ENCODE measurements at regions not wholly inside any gene's neighbourhood (a gene's known extent, or its start where the extent isn't known, plus 50 kb on each side); places are given as distances from the start of the nearest gene placed in this dataset.

DNA sequence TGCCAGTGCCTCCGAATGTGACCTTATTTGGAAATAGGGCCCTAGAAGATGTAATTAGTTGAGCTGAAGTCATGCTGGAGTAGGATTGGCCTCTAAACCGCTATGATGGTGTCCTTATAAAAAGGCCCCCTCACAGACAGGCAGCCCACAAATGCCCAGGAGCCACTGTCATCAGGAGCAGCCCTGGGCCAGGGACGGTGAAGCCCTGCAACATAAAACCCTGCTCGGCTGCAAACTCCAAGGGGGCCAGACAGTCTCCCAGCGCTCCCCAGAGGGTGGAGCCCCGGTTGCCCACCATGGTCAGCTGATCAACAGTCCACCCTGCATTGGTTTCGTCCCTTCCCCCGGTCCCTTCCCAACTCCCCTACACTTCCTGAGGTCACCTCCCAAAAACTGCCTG, 351.7 kb downstream of the FOXL1 start:
- peaks cover 63% of the 10 kb centered on the region for H3K27me3 ChIP-seq
- intact Hi-C loops (cut with DNase I): no loop called here
- no peak for DNase-seq
- H3K4me3 ChIP-seq: no peak overlapping the region
- TF ChIP-seq, protein P1, sequence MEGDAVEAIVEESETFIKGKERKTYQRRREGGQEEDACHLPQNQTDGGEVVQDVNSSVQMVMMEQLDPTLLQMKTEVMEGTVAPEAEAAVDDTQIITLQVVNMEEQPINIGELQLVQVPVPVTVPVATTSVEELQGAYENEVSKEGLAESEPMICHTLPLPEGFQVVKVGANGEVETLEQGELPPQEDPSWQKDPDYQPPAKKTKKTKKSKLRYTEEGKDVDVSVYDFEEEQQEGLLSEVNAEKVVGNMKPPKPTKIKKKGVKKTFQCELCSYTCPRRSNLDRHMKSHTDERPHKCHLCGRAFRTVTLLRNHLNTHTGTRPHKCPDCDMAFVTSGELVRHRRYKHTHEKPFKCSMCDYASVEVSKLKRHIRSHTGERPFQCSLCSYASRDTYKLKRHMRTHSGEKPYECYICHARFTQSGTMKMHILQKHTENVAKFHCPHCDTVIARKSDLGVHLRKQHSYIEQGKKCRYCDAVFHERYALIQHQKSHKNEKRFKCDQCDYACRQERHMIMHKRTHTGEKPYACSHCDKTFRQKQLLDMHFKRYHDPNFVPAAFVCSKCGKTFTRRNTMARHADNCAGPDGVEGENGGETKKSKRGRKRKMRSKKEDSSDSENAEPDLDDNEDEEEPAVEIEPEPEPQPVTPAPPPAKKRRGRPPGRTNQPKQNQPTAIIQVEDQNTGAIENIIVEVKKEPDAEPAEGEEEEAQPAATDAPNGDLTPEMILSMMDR (IDR thresholded peaks at IDR 0.05): no peak
- H3K36me3 ChIP-seq: no peaks in the 10 kb centered on the region
- peaks cover 11% of the 10 kb centered on the region for H3K4me1 ChIP-seq
- H3K27ac ChIP-seq: no peak overlapping the region
- H3K9me3 ChIP-seq: no peaks in the 10 kb centered on the region
- no peak for ATAC-seq

DNA sequence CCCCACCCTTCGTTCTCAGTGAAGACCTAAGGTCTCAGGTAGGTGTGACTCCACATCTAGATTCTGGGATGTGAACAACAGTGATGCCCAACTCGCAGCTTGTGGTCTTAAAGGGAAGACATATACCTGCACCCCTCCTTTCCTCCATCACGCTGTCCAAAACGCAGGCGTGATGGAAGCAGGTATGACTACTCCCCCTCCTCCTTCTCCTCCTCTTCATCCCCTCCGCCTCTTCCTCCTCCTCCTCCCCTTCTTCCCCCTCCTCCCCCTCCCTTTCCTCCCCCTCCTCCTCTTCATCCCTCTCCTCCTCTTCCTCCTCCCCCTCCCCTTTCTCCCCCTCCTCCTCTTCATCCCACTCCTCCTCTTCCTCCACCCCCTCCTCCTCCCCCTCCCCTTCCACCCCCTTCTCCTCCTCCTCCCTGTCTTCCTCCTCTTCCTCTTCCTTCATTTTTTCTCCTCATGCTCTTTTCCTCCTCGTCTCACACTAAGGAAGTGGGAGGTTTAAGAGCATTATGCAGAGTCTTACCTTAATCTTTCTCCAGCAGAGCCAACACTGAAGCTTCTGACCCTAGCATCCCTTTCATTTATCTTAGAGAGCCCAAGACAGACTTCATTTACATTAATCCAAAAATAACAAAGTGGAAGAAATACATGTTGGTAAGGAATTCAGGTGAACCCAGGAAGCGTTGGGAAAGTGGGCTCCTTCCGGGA, 352.5 kb downstream of the FOXL1 start:
- Histone ChIP-seq H3K4me1 (peaks cover 11% of the 10 kb centered on the region), H3K27ac (no peak overlapping the region), H3K9me3 (no peaks in the 10 kb centered on the region), H3K27me3 (peaks cover 56% of the 10 kb centered on the region), H3K4me3 (no peak overlapping the region), H3K36me3 (no peaks in the 10 kb centered on the region)
- TF ChIP-seq, protein P1 (IDR thresholded peaks at IDR 0.05): no peak
- ATAC-seq (no peak), DNase-seq (no peak)
- intact Hi-C loops (cut with DNase I): no loop called here

DNA sequence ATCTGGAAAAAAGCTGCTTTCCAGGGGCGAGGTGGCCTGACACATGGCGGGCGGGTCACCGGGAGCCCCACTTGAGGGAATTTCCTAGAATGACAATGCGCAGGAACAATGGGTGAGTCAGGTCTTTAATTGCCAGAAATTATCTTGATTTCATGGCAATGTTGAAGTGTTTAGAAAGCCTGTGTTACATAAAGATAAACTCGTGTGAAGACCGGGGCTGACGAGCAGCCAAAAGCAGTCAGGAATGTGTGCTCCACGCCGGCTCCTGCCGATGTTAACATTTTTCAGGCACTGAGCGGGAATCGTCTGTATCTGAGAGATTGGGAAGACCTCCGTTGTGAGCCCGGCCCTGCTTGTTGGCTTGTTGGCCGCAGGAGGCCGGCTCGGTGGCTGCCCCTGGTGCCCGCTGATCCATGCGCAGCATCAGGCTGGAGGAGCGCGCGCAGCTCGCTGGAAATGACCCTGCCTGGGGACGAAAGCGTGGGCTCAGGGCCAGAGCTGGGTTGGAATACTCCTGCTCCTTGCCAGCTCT, 353.1 kb downstream of the FOXL1 start:
- H3K4me3 ChIP-seq: no peak overlapping the region
- ATAC-seq (no peak), DNase-seq (no peak)
- TF ChIP-seq, protein P1 (IDR thresholded peaks at IDR 0.05): no peak
- H3K9me3 ChIP-seq: no peaks in the 10 kb centered on the region
- no peak overlapping the region for H3K27ac ChIP-seq
- intact Hi-C loops (cut with DNase I): no loop called here
- H3K36me3 ChIP-seq: no peaks in the 10 kb centered on the region
- H3K27me3 ChIP-seq: peaks cover 55% of the 10 kb centered on the region
- peaks cover 11% of the 10 kb centered on the region for H3K4me1 ChIP-seq

DNA sequence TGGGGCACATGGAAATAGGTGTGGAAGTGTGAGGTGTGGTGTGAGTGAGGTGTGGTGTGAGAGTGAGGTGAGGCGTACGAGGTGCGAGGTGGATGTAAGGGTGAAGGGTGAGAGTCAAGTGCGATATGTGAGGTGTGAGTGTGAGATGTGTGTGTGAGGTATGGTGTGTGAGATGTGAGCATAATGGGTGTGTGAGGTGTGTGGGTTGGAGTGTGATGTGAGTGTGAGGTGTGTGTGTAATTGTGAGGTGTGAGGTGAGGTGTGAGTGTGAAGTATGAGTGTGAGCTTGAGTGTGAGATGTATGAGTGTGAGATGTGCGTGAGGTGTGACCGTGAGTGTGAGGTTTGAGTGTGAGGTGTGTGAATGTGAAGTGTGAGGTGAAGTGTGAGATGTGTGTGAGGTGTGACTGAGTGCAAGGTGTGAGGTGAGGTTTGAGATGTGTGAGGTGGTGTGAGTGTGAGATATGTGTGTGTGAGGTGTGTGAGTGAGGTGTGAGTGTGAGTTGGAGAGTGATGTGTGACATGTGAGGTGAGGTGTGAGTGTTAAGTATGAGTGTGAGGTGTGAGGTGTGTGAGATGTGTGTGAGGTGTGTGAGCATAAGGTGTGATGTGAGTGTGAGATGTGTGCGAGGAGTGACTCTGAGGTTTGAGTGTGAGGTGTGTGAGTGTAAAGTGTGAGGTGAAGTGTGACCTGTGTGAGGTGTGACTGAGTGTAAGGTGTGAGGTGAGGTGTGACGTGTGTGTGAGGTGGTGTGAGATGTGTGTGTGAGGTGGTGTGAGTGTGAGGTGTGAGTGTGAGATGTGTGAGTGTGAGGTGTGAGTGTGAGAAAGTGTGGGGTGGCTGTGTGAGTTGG, 354.0 kb downstream of the FOXL1 start:
- H3K27ac ChIP-seq: no peak overlapping the region
- ATAC-seq (no peak), DNase-seq (no peak)
- no peaks in the 10 kb centered on the region for H3K9me3 ChIP-seq
- no peak overlapping the region for H3K4me3 ChIP-seq
- intact Hi-C loops (cut with DNase I): no loop called here
- TF ChIP-seq, protein P1 (IDR thresholded peaks at IDR 0.05): no peak
- H3K4me1 ChIP-seq: peaks cover 11% of the 10 kb centered on the region
- peaks cover 46% of the 10 kb centered on the region for H3K27me3 ChIP-seq
- no peaks in the 10 kb centered on the region for H3K36me3 ChIP-seq

DNA sequence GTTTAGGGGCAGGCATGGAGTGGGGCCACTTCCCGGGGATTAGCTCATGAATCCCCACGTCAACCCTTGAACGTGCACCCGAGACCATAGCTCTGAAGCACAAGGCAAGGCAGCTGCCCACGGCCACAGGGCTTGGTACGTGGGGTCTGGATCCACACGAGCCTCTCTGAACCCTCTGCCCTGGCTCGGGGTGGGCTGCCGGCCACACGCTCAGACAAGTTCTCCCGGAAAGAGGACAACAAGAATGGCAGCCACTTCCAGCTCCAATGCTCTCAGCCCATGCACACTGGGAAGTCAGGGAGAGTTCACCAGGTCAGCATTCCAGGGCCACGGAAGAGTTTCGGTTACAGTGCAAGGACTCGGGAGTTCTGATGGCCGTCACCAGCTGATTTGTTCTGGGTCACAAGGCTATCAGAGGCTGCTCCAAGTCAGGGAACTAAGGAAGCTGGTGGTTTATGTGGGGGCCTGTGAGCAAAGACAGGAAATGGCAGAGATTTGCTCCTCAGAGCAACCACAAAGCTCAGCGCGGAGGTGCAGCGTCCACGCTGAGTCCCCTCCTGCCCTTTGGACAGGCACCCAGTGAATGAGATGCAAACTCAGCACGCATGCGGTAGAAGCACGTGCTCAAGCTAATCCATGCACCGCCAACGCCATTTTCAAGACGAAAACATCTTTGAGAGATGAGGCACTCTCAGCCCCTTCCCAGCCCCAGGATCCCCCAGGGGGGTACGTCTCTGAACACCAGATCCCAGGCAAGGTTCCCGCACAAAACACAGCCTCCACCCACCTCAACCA, 356.4 kb downstream of the FOXL1 start:
- Histone ChIP-seq H3K27me3 (peaks cover 22% of the 10 kb centered on the region), H3K4me3 (no peak overlapping the region), H3K27ac (no peak overlapping the region), H3K4me1 (peaks cover 6% of the 10 kb centered on the region), H3K36me3 (no peaks in the 10 kb centered on the region), H3K9me3 (no peaks in the 10 kb centered on the region)
- ATAC-seq (no peak), DNase-seq (no peak)
- intact Hi-C loops (cut with DNase I): no loop called here
- TF ChIP-seq, protein P1 (IDR thresholded peaks at IDR 0.05): no peak

Data from upper lobe of right lung (tissue), 1 donor.